ENCODE measurements at regions not wholly inside any gene's neighbourhood (a gene's known extent, or its start where the extent isn't known, plus 50 kb on each side); places are given as distances from the start of the nearest gene placed in this dataset.

DNA sequence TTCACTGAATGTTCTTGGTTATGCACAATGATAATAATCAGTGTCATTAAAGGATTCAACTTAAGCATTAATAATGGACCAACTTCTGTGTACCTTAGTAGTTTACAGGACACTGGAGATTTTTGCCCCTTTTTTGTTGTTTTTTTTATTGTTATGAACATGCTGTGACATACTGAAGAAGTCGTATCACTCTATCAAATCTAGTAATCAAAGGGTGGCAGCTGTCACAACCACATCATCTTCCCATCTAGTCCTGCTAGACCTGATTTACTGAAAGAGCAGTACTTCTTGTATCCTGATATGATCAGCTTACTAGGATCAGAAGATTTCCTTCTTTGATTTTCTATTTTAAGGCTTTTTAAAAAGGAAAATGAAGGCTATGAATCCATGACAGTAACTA is 504.6 kb upstream of the CELF2 start:
- TF ChIP-seq, protein P1, sequence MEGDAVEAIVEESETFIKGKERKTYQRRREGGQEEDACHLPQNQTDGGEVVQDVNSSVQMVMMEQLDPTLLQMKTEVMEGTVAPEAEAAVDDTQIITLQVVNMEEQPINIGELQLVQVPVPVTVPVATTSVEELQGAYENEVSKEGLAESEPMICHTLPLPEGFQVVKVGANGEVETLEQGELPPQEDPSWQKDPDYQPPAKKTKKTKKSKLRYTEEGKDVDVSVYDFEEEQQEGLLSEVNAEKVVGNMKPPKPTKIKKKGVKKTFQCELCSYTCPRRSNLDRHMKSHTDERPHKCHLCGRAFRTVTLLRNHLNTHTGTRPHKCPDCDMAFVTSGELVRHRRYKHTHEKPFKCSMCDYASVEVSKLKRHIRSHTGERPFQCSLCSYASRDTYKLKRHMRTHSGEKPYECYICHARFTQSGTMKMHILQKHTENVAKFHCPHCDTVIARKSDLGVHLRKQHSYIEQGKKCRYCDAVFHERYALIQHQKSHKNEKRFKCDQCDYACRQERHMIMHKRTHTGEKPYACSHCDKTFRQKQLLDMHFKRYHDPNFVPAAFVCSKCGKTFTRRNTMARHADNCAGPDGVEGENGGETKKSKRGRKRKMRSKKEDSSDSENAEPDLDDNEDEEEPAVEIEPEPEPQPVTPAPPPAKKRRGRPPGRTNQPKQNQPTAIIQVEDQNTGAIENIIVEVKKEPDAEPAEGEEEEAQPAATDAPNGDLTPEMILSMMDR (IDR thresholded peaks at IDR 0.05; ENCODE audit: low read depth, low read length, missing input control): no peak
- TF ChIP-seq RXRA (IDR thresholded peaks at IDR 0.05) (no peak), SP1 (IDR thresholded peaks at IDR 0.05) (no peak), EGR1 (IDR thresholded peaks at IDR 0.05; ENCODE audit: low read depth in 2 of 2) (no peak), TAF1 (conservative IDR thresholded peaks at IDR 0.05) (no peak), RAD21 (IDR thresholded peaks at IDR 0.05) (no peak)
- TF ChIP-seq, protein P2, sequence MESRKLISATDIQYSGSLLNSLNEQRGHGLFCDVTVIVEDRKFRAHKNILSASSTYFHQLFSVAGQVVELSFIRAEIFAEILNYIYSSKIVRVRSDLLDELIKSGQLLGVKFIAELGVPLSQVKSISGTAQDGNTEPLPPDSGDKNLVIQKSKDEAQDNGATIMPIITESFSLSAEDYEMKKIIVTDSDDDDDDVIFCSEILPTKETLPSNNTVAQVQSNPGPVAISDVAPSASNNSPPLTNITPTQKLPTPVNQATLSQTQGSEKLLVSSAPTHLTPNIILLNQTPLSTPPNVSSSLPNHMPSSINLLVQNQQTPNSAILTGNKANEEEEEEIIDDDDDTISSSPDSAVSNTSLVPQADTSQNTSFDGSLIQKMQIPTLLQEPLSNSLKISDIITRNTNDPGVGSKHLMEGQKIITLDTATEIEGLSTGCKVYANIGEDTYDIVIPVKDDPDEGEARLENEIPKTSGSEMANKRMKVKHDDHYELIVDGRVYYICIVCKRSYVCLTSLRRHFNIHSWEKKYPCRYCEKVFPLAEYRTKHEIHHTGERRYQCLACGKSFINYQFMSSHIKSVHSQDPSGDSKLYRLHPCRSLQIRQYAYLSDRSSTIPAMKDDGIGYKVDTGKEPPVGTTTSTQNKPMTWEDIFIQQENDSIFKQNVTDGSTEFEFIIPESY (IDR thresholded peaks at IDR 0.05): no peak
- TF ChIP-seq, protein P3, sequence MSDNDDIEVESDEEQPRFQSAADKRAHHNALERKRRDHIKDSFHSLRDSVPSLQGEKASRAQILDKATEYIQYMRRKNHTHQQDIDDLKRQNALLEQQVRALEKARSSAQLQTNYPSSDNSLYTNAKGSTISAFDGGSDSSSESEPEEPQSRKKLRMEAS (IDR thresholded peaks at IDR 0.05): no peak
